ENCODE measurements at regions not wholly inside any gene's neighbourhood (a gene's known extent, or its start where the extent isn't known, plus 50 kb on each side); places are given as distances from the start of the nearest gene placed in this dataset.

GRCh38 chr4:149923736-149924135 is 108.1 kb upstream of the IQCM start:
- no peak overlapping the region for H3K27ac ChIP-seq
- DNase-seq (ENCODE audit: low read depth, low spot score) = no peak

- H3K27ac ChIP-seq = no peak overlapping the region
- DNase-seq (ENCODE audit: low read depth, low spot score) = no peak
Observed at GRCh38 chr4:149927514-149927913, 111.9 kb upstream of the IQCM start.

- no peak for DNase-seq (ENCODE audit: low read depth, low spot score)
- no peak overlapping the region for H3K27ac ChIP-seq
Observed at GRCh38 chr4:149928507-149928906, 112.9 kb upstream of the IQCM start.

GRCh38 chr4:149931431-149931830 is 115.8 kb upstream of the IQCM start:
- no peak overlapping the region for H3K27ac ChIP-seq
- DNase-seq (ENCODE audit: low read depth, low spot score) = no peak

GRCh38 chr4:149932188-149932587 is 116.5 kb upstream of the IQCM start:
- no peak overlapping the region for H3K27ac ChIP-seq
- DNase-seq (ENCODE audit: low read depth, low spot score) = no peak

GRCh38 chr4:149933120-149933519 is 117.5 kb upstream of the IQCM start:
- no peak overlapping the region for H3K27ac ChIP-seq
- no peak for DNase-seq (ENCODE audit: low read depth, low spot score)

GRCh38 chr4:149933883-149934282 is 118.2 kb upstream of the IQCM start:
- no peak for DNase-seq (ENCODE audit: low read depth, low spot score)
- no peak overlapping the region for H3K27ac ChIP-seq

GRCh38 chr4:149949381-149949780 is 128.9 kb upstream of the DCLK2 start:
- DNase-seq (ENCODE audit: low read depth, low spot score) = no peak
- no peak overlapping the region for H3K27ac ChIP-seq

GRCh38 chr4:149951152-149951900 is 126.9 kb upstream of the DCLK2 start:
- no peak for DNase-seq (ENCODE audit: low read depth, low spot score)
- no peak overlapping the region for H3K27ac ChIP-seq

- DNase-seq (ENCODE audit: low read depth, low spot score) = no peak
- no peak overlapping the region for H3K27ac ChIP-seq
Observed at GRCh38 chr4:149952101-149952500, 126.1 kb upstream of the DCLK2 start.

GRCh38 chr4:149952716-149953115 is 125.5 kb upstream of the DCLK2 start:
- H3K27ac ChIP-seq = no peak overlapping the region
- DNase-seq (ENCODE audit: low read depth, low spot score) = no peak

GRCh38 chr4:149955780-149956390 is 122.4 kb upstream of the DCLK2 start:
- H3K27ac ChIP-seq = no peak overlapping the region
- no peak for DNase-seq (ENCODE audit: low read depth, low spot score)

GRCh38 chr4:149956678-149957077 is 121.6 kb upstream of the DCLK2 start:
- no peak for DNase-seq (ENCODE audit: low read depth, low spot score)

GRCh38 chr4:149961876-149962597 is 116.2 kb upstream of the DCLK2 start:
- no peak overlapping the region for H3K27ac ChIP-seq
- DNase-seq (ENCODE audit: low read depth, low spot score) = no peak

More at GRCh38 chr4:149956678-149957077, 121.6 kb upstream of the DCLK2 start:
- H3K27ac ChIP-seq = no peak overlapping the region

- no peak overlapping the region for H3K27ac ChIP-seq
- peak; percentile 16 for DNase-seq (ENCODE audit: low read depth, low spot score)
Observed at GRCh38 chr4:149964001-149964796, 114.0 kb upstream of the DCLK2 start.

- no peak overlapping the region for H3K27ac ChIP-seq
- DNase-seq (ENCODE audit: low read depth, low spot score) = no peak
Observed at GRCh38 chr4:149965206-149965605, 113.0 kb upstream of the DCLK2 start.

- no peak for DNase-seq (ENCODE audit: low read depth, low spot score)
- H3K27ac ChIP-seq = no peak overlapping the region
Observed at GRCh38 chr4:149972407-149972806, 105.8 kb upstream of the DCLK2 start.

- no peak overlapping the region for H3K27ac ChIP-seq
- DNase-seq (ENCODE audit: low read depth, low spot score) = no peak
Observed at GRCh38 chr4:149973181-149973580, 105.1 kb upstream of the DCLK2 start.

GRCh38 chr4:149975172-149975571 is 103.1 kb upstream of the DCLK2 start:
- DNase-seq (ENCODE audit: low read depth, low spot score) = no peak
- no peak overlapping the region for H3K27ac ChIP-seq

GRCh38 chr4:149980121-149980682 is 98.0 kb upstream of the DCLK2 start:
- no peak for DNase-seq (ENCODE audit: low read depth, low spot score)
- no peak overlapping the region for H3K27ac ChIP-seq

Measured in epithelial cell of prostate (primary cell).